WTC11 (cell line): ENCODE measurements at regions not wholly inside any gene's neighbourhood (a gene's known extent, or its start where the extent isn't known, plus 50 kb on each side); places are given as distances from the start of the nearest gene placed in this dataset.

Source experiments
- ARID4B ChIP-seq: sonication (generic); formaldehyde crosslinking; IDR thresholded peaks from 2 replicates; pipeline ENCODE4 v1.8.0; 2023; ENCODE audit warnings: missing genetic modification reagents, mild to moderate bottlenecking, borderline replicate concordance
- CTCF ChIP-seq: fragments of 200-600 bp; IDR thresholded peaks from 2 replicates; pipeline ENCODE4 v1.8.0; 2022; ENCODE audit warnings: antibody characterized with exemption
- E2F4 ChIP-seq: sonication (generic); formaldehyde crosslinking; IDR thresholded peaks from 2 replicates; pipeline ENCODE4 v1.8.1; 2022; ENCODE audit warnings: low read depth, mild to moderate bottlenecking, moderate library complexity, missing genetic modification reagents, borderline replicate concordance
- MLX ChIP-seq: sonication (generic); formaldehyde crosslinking; IDR thresholded peaks from 2 replicates; pipeline ENCODE4 v1.8.1; 2023; ENCODE audit warnings: mild to moderate bottlenecking, missing genetic modification reagents, moderate library complexity
- SP1 ChIP-seq: sonication (generic); formaldehyde crosslinking; conservative IDR thresholded peaks from 2 replicates; pipeline ENCODE4 v1.8.1; 2022; ENCODE audit warnings: missing genetic modification reagents
- STAT6 ChIP-seq: sonication (generic); formaldehyde crosslinking; conservative IDR thresholded peaks from 2 replicates; pipeline ENCODE4 v1.8.1; 2023; ENCODE audit warnings: mild to moderate bottlenecking, low read depth, missing genetic modification reagents, moderate library complexity
- TCF7 ChIP-seq: sonication (generic); formaldehyde crosslinking; IDR thresholded peaks from 2 replicates; pipeline ENCODE4 v1.8.0; 2022; ENCODE audit warnings: mild to moderate bottlenecking, low read depth, missing genetic modification reagents, moderate library complexity
- TP53 ChIP-seq: sonication (generic); formaldehyde crosslinking; IDR thresholded peaks from 2 replicates; pipeline ENCODE4 v1.8.1; 2023; ENCODE audit warnings: mild to moderate bottlenecking, missing genetic modification reagents
- USF1 ChIP-seq: sonication (generic); formaldehyde crosslinking; IDR thresholded peaks from 2 replicates; pipeline ENCODE4 v1.8.0; 2022; ENCODE audit warnings: mild to moderate bottlenecking, missing genetic modification reagents
- ZNF121 ChIP-seq: sonication (generic); formaldehyde crosslinking; IDR thresholded peaks from 2 replicates; pipeline ENCODE4 v1.8.0; 2023; ENCODE audit warnings: missing genetic modification reagents
- ZNF423 ChIP-seq: fragments of 250-450 bp; sonication (Bioruptor Pico); IDR thresholded peaks from 2 replicates; pipeline ENCODE4 v2.1.2; 2022; ENCODE audit warnings: mild to moderate bottlenecking, moderate library complexity
- ZNF512 ChIP-seq: sonication (generic); formaldehyde crosslinking; IDR thresholded peaks from 2 replicates; pipeline ENCODE4 v1.8.1; 2022; ENCODE audit warnings: missing genetic modification reagents, borderline replicate concordance
- ZSCAN18 ChIP-seq: fragments of 250-450 bp; sonication (Bioruptor Pico); IDR thresholded peaks from 2 replicates; pipeline ENCODE4 v2.1.2; 2022; ENCODE audit warnings: mild to moderate bottlenecking, moderate library complexity

- TF ChIP-seq TP53 (no peak), ZSCAN18 (CRISPR knock-in tag) (no peak), CTCF (no peak), STAT6 (CRISPR knock-in tag) (no peak), ZNF423 (no peak), ZNF121 (no peak), TCF7 (CRISPR knock-in tag) (no peak), ARID4B (CRISPR knock-in tag) (no peak), USF1 (no peak), ZNF512 (CRISPR knock-in tag) (no peak), MLX (CRISPR knock-in tag) (no peak), SP1 (CRISPR knock-in tag) (no peak), E2F4 (CRISPR knock-in tag) (no peak)
Observed at GRCh38 chr4:3703343-3703676, 62.9 kb upstream of the ADRA2C start.
